ENCODE measurements at regions not wholly inside any gene's neighbourhood (a gene's known extent, or its start where the extent isn't known, plus 50 kb on each side); places are given as distances from the start of the nearest gene placed in this dataset.

DNA sequence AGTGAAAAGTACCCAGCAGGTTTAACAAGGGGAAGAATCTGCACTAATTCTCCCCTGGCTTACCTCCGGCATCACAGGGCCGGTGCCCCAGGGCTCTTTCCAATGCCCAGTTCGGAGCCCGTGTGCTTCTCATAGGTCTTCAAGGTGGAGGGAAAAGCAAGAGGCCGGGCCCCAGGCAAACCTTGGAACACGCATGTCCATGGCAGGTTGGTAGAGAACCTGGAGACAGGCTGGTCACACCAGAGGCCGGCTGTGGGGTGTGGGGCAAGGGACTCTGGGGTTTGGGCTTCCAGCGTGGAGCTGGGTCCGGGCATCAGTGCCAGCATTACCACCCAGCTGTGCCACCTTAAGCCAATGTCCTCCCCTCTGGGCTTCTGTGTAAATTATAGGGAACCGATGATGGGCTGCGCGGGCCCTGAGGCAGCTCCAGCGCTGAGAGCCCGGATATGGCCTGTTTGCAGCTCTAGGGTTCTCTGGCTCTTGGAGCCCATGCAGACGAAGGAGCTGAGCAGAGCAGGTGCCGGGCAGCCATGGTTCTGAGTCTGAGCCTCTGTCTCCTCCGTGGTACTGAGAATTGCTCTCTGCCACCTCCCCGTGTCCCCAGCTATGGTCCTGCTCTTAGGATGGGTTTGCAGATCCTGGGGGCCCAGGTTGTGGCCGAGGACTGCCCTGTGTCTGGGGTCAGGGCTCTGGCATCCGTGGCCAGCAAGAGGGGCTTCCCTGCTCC, 197.0 kb upstream of the C14orf180 start:
- peaks cover 6% of the 10 kb centered on the region for H3K27me3 ChIP-seq (replicated peaks; ENCODE audit: insufficient read depth)

GRCh38 chr14:104383088-104383995, 196.2 kb upstream of the C14orf180 start:
- WGBS, result 22% methylated on average over 26 of the region's 26 CpGs
- intact Hi-C loops (cut with DNase I), result no loop called here
- Histone ChIP-seq H3K36me3 (no peaks in the 10 kb centered on the region), H3K4me3 (no peak overlapping the region), H3K27ac (no peak overlapping the region), H3K27me3 (replicated peaks; ENCODE audit: insufficient read depth) (peaks cover 6% of the 10 kb centered on the region), H3K4me1 (replicated peaks) (no peaks in the 10 kb centered on the region), H3K9me3 (no peaks in the 10 kb centered on the region)
- TF ChIP-seq CTCF (IDR thresholded peaks at IDR 0.05), result no peak
- TF ChIP-seq POLR2A (IDR thresholded peaks at IDR 0.05), result no peak
- TF ChIP-seq POLR2AphosphoS5 (IDR thresholded peaks at IDR 0.05), result no peak
- DNase-seq (ENCODE audit: low spot score), result no peak

More for the DNA sequence above, 197.0 kb upstream of the C14orf180 start:
- no peak overlapping the region for H3K27ac ChIP-seq
- H3K4me3 ChIP-seq, result no peak overlapping the region
- no peak for TF ChIP-seq POLR2AphosphoS5 (IDR thresholded peaks at IDR 0.05)
- TF ChIP-seq CTCF (IDR thresholded peaks at IDR 0.05), result no peak
- TF ChIP-seq POLR2A (IDR thresholded peaks at IDR 0.05), result no peak
- 92% methylated on average over 17 of the region's 20 CpGs for WGBS
- H3K9me3 ChIP-seq, result no peaks in the 10 kb centered on the region
- no peak for DNase-seq (ENCODE audit: low spot score)
- H3K36me3 ChIP-seq, result no peaks in the 10 kb centered on the region
- intact Hi-C loops (cut with DNase I), result no loop called here
- H3K4me1 ChIP-seq (replicated peaks), result no peaks in the 10 kb centered on the region

GRCh38 chr14:104383996-104384775, 195.4 kb upstream of the C14orf180 start:
- TF ChIP-seq CTCF (IDR thresholded peaks at IDR 0.05), result no peak
- no peak for TF ChIP-seq POLR2AphosphoS5 (IDR thresholded peaks at IDR 0.05)
- no peak for TF ChIP-seq POLR2A (IDR thresholded peaks at IDR 0.05)
- H3K4me1 ChIP-seq (replicated peaks), result no peaks in the 10 kb centered on the region
- no peak overlapping the region for H3K4me3 ChIP-seq
- WGBS, result 44% methylated on average over 19 of the region's 19 CpGs
- H3K27ac ChIP-seq, result no peak overlapping the region
- DNase-seq (ENCODE audit: low spot score), result no peak
- no peaks in the 10 kb centered on the region for H3K9me3 ChIP-seq
- H3K27me3 ChIP-seq (replicated peaks; ENCODE audit: insufficient read depth), result peaks cover 6% of the 10 kb centered on the region
- H3K36me3 ChIP-seq, result no peaks in the 10 kb centered on the region
- intact Hi-C loops (cut with DNase I), result no loop called here

GRCh38 chr14:104384776-104385071, 194.8 kb upstream of the C14orf180 start:
- intact Hi-C loops (cut with DNase I), result no loop called here
- TF ChIP-seq POLR2A (IDR thresholded peaks at IDR 0.05) (no peak), POLR2AphosphoS5 (IDR thresholded peaks at IDR 0.05) (no peak), CTCF (IDR thresholded peaks at IDR 0.05) (no peak)
- H3K4me3 ChIP-seq, result no peak overlapping the region
- no peak for DNase-seq (ENCODE audit: low spot score)
- H3K9me3 ChIP-seq, result no peaks in the 10 kb centered on the region
- no peak overlapping the region for H3K27ac ChIP-seq
- H3K36me3 ChIP-seq, result no peaks in the 10 kb centered on the region
- 97% methylated on average over 6 of the region's 6 CpGs for WGBS
- no peaks in the 10 kb centered on the region for H3K4me1 ChIP-seq (replicated peaks)
- H3K27me3 ChIP-seq (replicated peaks; ENCODE audit: insufficient read depth), result peaks cover 6% of the 10 kb centered on the region
